Neutrophil (primary cell): ENCODE measurements at regions not wholly inside any gene's neighbourhood (a gene's known extent, or its start where the extent isn't known, plus 50 kb on each side); places are given as distances from the start of the nearest gene placed in this dataset.
"Not testable (repeated sequence)": the region's sequence is repeated elsewhere in the genome, so short reads cannot be mapped to it uniquely, and the experiment has no call there.

Experiments used
- H3K27ac ChIP-seq: fragments of 200-600 bp; sonication (generic); 2 replicates; pipeline ENCODE4 v1.5.1; 2016; ENCODE audit warnings: mild to moderate bottlenecking, moderate library complexity
- H3K27me3 ChIP-seq: fragments of 200-600 bp; sonication (generic); 2 replicates; pipeline ENCODE4 v1.6.0; 2016; ENCODE audit warnings: mild to moderate bottlenecking
- H3K36me3 ChIP-seq: fragments of 200-600 bp; sonication (generic); 2 replicates; pipeline ENCODE4 v1.5.1; 2017
- H3K4me1 ChIP-seq, 2 experiments: fragments of 200-600 bp in 1 of 2; sonication (generic) in 1 of 2; 1 replicate in 1 of 2; 2 replicates in 1 of 2; pipeline versions ENCODE4 v1.5.1 to v1.6.1; 2013 to 2016; ENCODE audit warnings: low read depth in 1 of 2, low read length in 1 of 2, mild to moderate bottlenecking in 1 of 2, moderate library complexity in 1 of 2; ENCODE audit not compliant: control insufficient read depth in 1 of 2, insufficient read depth in 1 of 2
- H3K4me3 ChIP-seq, 2 experiments: fragments of 200-600 bp in 1 of 2; sonication (generic) in 1 of 2; 1 replicate in 1 of 2; 2 replicates in 1 of 2; pipeline ENCODE4 v1.5.1; 2013 to 2016; ENCODE audit warnings: low read depth in 1 of 2, low read length in 1 of 2, mild to moderate bottlenecking in 1 of 2, moderate library complexity in 1 of 2
- H3K9me3 ChIP-seq: fragments of 200-600 bp; sonication (generic); 2 replicates; pipeline ENCODE4 v1.5.1; 2016
- CTCF ChIP-seq: fragments of 200-600 bp; sonication (generic); IDR thresholded peaks from 2 replicates; pipeline ENCODE4 v1.5.1; 2016; ENCODE audit warnings: antibody characterized with exemption

GRCh38 chr12:83244001-83244400, 557.3 kb downstream of the TMTC2 start:
- Histone ChIP-seq H3K9me3 (no peaks in the 10 kb centered on the region), H3K27ac (no peak overlapping the region), H3K36me3 (no peaks in the 10 kb centered on the region), H3K27me3 (no peaks in the 10 kb centered on the region), H3K4me3 (no peak overlapping the region), H3K4me1 (no peaks in the 10 kb centered on the region)
- TF ChIP-seq CTCF: no peak

GRCh38 chr12:83233987-83234386, 547.3 kb downstream of the TMTC2 start:
- H3K4me3 ChIP-seq, H3K27ac ChIP-seq, H3K36me3 ChIP-seq, H3K27me3 ChIP-seq, H3K9me3 ChIP-seq, H3K4me1 ChIP-seq: not testable (repeated sequence)

GRCh38 chr12:83226960-83227359, 540.3 kb downstream of the TMTC2 start:
- H3K27me3 ChIP-seq, H3K27ac ChIP-seq, H3K36me3 ChIP-seq, H3K4me3 ChIP-seq, H3K9me3 ChIP-seq: not testable (repeated sequence)
- H3K4me1 ChIP-seq: peaks cover 18 to 24% of the 10 kb centered on the region in 2 experiments

- H3K36me3 ChIP-seq: no peaks in the 10 kb centered on the region
- no peak overlapping the region for H3K4me3 ChIP-seq
- peaks cover 18 to 24% of the 10 kb centered on the region in 2 experiments for H3K4me1 ChIP-seq
- H3K9me3 ChIP-seq: no peaks in the 10 kb centered on the region
- H3K27ac ChIP-seq: no peak overlapping the region
- peaks cover 8% of the 10 kb centered on the region for H3K27me3 ChIP-seq
- TF ChIP-seq CTCF: no peak
Measured at GRCh38 chr12:83225806-83226205, 539.1 kb downstream of the TMTC2 start.

GRCh38 chr12:83224012-83224411, 537.3 kb downstream of the TMTC2 start:
- H3K36me3 ChIP-seq: no peaks in the 10 kb centered on the region
- peak overlapping the region; percentile 74 for H3K27ac ChIP-seq
- no peak for TF ChIP-seq CTCF
- H3K4me3 ChIP-seq: no peak overlapping the region
- H3K4me1 ChIP-seq: peaks cover 18 to 24% of the 10 kb centered on the region in 2 experiments
- no peaks in the 10 kb centered on the region for H3K27me3 ChIP-seq
- H3K9me3 ChIP-seq: no peaks in the 10 kb centered on the region

- no peak overlapping the region for H3K27ac ChIP-seq
- TF ChIP-seq CTCF: no peak
- no peaks in the 10 kb centered on the region for H3K27me3 ChIP-seq
- no peaks in the 10 kb centered on the region for H3K36me3 ChIP-seq
- no peaks in the 10 kb centered on the region for H3K9me3 ChIP-seq
- H3K4me3 ChIP-seq: no peak overlapping the region
- H3K4me1 ChIP-seq: peaks cover 18 to 24% of the 10 kb centered on the region in 2 experiments
Measured at GRCh38 chr12:83220774-83221173, 534.1 kb downstream of the TMTC2 start.

GRCh38 chr12:83216230-83216629, 529.5 kb downstream of the TMTC2 start:
- no peaks in the 10 kb centered on the region for H3K36me3 ChIP-seq
- no peak overlapping the region for H3K27ac ChIP-seq
- no peak overlapping the region for H3K4me3 ChIP-seq
- H3K27me3 ChIP-seq: no peaks in the 10 kb centered on the region
- H3K4me1 ChIP-seq: no peaks in the 10 kb centered on the region
- no peak for TF ChIP-seq CTCF
- H3K9me3 ChIP-seq: no peaks in the 10 kb centered on the region
